Neuronal stem cell (in vitro differentiated cells): ENCODE measurements at regions not wholly inside any gene's neighbourhood (a gene's known extent, or its start where the extent isn't known, plus 50 kb on each side); places are given as distances from the start of the nearest gene placed in this dataset.
A peak's percentile ranks its signal among the peaks of the same experiment; 100 is the strongest.

ENCODE experiments used
- DNase-seq: peaks from one replicate; pipeline ENCODE4 v3.0.0-alpha.2; 2013; ENCODE audit warnings: low spot score
- H2AFZ ChIP-seq: one replicate; pipeline ENCODE4 v1.6.1; 2013; ENCODE audit warnings: mild to moderate bottlenecking, low read length, inconsistent platforms
- H2AK5ac ChIP-seq: 2 replicates; pipeline ENCODE4 v1.6.1; 2013; ENCODE audit warnings: low read depth, mild to moderate bottlenecking, inconsistent platforms, low read length, moderate library complexity, mixed read lengths
- H2BK120ac ChIP-seq: 2 replicates; pipeline ENCODE4 v1.6.1; 2013; ENCODE audit warnings: low read depth, mild to moderate bottlenecking, inconsistent platforms, low read length, moderate library complexity, mixed read lengths
- H2BK12ac ChIP-seq: one replicate; pipeline ENCODE4 v1.6.1; 2013; ENCODE audit warnings: low read length, inconsistent platforms
- H2BK15ac ChIP-seq: 2 replicates; pipeline ENCODE4 v1.6.1; 2013; ENCODE audit warnings: mild to moderate bottlenecking, low read length, inconsistent platforms, mixed read lengths
- H2BK5ac ChIP-seq: one replicate; pipeline ENCODE4 v1.6.1; 2013; ENCODE audit warnings: inconsistent platforms, mild to moderate bottlenecking, low read length, moderate library complexity
- H3K14ac ChIP-seq: one replicate; pipeline ENCODE4 v1.6.1; 2013; ENCODE audit warnings: low read length, inconsistent platforms
- H3K18ac ChIP-seq: 2 replicates; pipeline ENCODE4 v1.6.1; 2013; ENCODE audit warnings: low read length, inconsistent platforms
- H3K23ac ChIP-seq: 2 replicates; pipeline ENCODE4 v1.6.1; 2013; ENCODE audit warnings: low read depth, mild to moderate bottlenecking, mixed read lengths, low read length, inconsistent platforms; ENCODE audit not compliant: poor library complexity
- H3K27ac ChIP-seq: replicated peaks from 3 replicates; pipeline ENCODE4 v1.5.1; 2013; ENCODE audit warnings: low read length, inconsistent platforms
- H3K27me3 ChIP-seq, 3 experiments: 2 replicates each; pipeline ENCODE4 v1.6.1; 2013; ENCODE audit warnings: low read length in 3 of 3, mild to moderate bottlenecking in 2 of 3, inconsistent platforms in 1 of 3, low read depth in 1 of 3, mixed read lengths in 1 of 3, moderate library complexity in 1 of 3; ENCODE audit not compliant: control insufficient read depth in 3 of 3, insufficient read depth in 3 of 3
- H3K36me3 ChIP-seq, 2 donors: replicated peaks in 1 of 2; 2 replicates each; pipeline ENCODE4 v1.6.1; 2013; ENCODE audit warnings: low read length in 2 of 2; ENCODE audit not compliant: control insufficient read depth in 2 of 2, insufficient read depth in 2 of 2
- H3K4ac ChIP-seq: 2 replicates; pipeline ENCODE4 v1.6.1; 2013; ENCODE audit warnings: inconsistent platforms, mild to moderate bottlenecking, low read length, moderate library complexity
- H3K4me1 ChIP-seq, 2 donors: 1 replicate in 1 of 2; 2 replicates in 1 of 2; pipeline ENCODE4 v1.6.1; 2013; ENCODE audit warnings: low read length in 2 of 2, low read depth in 1 of 2; ENCODE audit not compliant: control insufficient read depth in 2 of 2, insufficient read depth in 1 of 2
- H3K4me2 ChIP-seq: one replicate; pipeline ENCODE4 v1.6.1; 2013; ENCODE audit warnings: mild to moderate bottlenecking, low read length, inconsistent platforms; ENCODE audit not compliant: insufficient read depth, poor library complexity, severe bottlenecking
- H3K4me3 ChIP-seq, 2 donors: 2 replicates each; pipeline ENCODE4 v1.5.1; 2013; ENCODE audit warnings: low read length in 2 of 2, mild to moderate bottlenecking in 2 of 2, inconsistent platforms in 1 of 2, moderate library complexity in 1 of 2
- H3K79me1 ChIP-seq: one replicate; pipeline ENCODE4 v1.6.1; 2013; ENCODE audit warnings: low read depth, mild to moderate bottlenecking, inconsistent platforms, low read length, moderate library complexity
- H3K9ac ChIP-seq: one replicate; pipeline ENCODE4 v1.6.1; 2013; ENCODE audit warnings: mild to moderate bottlenecking, low read depth, low read length, inconsistent platforms; ENCODE audit not compliant: poor library complexity
- H3K9me3 ChIP-seq, 2 donors: replicated peaks in 1 of 2; 2 replicates each; pipeline versions ENCODE3 to v1.6.1; 2013; ENCODE audit warnings: low read length in 2 of 2, mild to moderate bottlenecking in 2 of 2, inconsistent platforms in 1 of 2, low read depth in 1 of 2, mixed read lengths in 1 of 2, moderate library complexity in 1 of 2; ENCODE audit not compliant: control insufficient read depth in 2 of 2, insufficient read depth in 1 of 2
- H4K8ac ChIP-seq: one replicate; pipeline ENCODE4 v1.6.1; 2013; ENCODE audit warnings: low read depth, mild to moderate bottlenecking, inconsistent platforms, low read length, moderate library complexity
- H4K91ac ChIP-seq: one replicate; pipeline ENCODE4 v1.6.1; 2013; ENCODE audit warnings: low read length, low read depth, mild to moderate bottlenecking, inconsistent platforms; ENCODE audit not compliant: poor library complexity
- WGBS, 2 donors: extraction: QIAGEN DNeasy Blood & Tissue Kit; methylation state at CpG; one replicate each; pipeline ENCODE4 v1.1.7; 2013; ENCODE audit warnings: missing lambda C conversion rate in 2 of 2, mixed read lengths in 1 of 2; ENCODE audit not compliant: insufficient read length in 2 of 2, insufficient replicate concordance in 1 of 2; ENCODE audit errors: extremely low coverage in 2 of 2; 5-methylcytosine and 5-hydroxymethylcytosine counted together

GRCh38 chr18:75730249-75730648, 302.7 kb upstream of the SMIM21 start:
- H2BK12ac ChIP-seq: no peak overlapping the region
- no peak overlapping the region for H3K4ac ChIP-seq
- no peak overlapping the region for H2BK120ac ChIP-seq
- H3K27ac ChIP-seq: no peak overlapping the region
- no peak overlapping the region for H2AK5ac ChIP-seq
- H4K8ac ChIP-seq: no peak overlapping the region
- H3K27me3 ChIP-seq: no peaks in the 10 kb centered on the region
- no peak overlapping the region for H4K91ac ChIP-seq
- H3K9ac ChIP-seq: no peak overlapping the region
- H3K36me3 ChIP-seq: no peaks in the 10 kb centered on the region
- peaks cover 0 to 2% of the 10 kb centered on the region in 2 donors for H3K9me3 ChIP-seq
- no peak for DNase-seq
- no peak overlapping the region for H3K18ac ChIP-seq
- no CpG with 5 or more reads among the region's 5 CpGs for WGBS, 2 donors
- no peak overlapping the region for H3K23ac ChIP-seq
- no peak overlapping the region for H2BK5ac ChIP-seq
- H2BK15ac ChIP-seq: no peak overlapping the region
- H2AFZ ChIP-seq: no peak overlapping the region
- H3K4me2 ChIP-seq: no peak overlapping the region
- H3K4me1 ChIP-seq: peaks cover 2 to 3% of the 10 kb centered on the region in 2 donors
- no peak overlapping the region for H3K14ac ChIP-seq
- H3K79me1 ChIP-seq: no peaks in the 10 kb centered on the region
- no peak overlapping the region for H3K4me3 ChIP-seq

- H4K91ac ChIP-seq: no peak overlapping the region
- H3K27ac ChIP-seq: no peak overlapping the region
- no peak overlapping the region for H2BK120ac ChIP-seq
- H3K18ac ChIP-seq: no peak overlapping the region
- H3K14ac ChIP-seq: no peak overlapping the region
- WGBS, 2 donors: no CpG with 5 or more reads among the region's 7 CpGs
- H3K36me3 ChIP-seq: no peaks in the 10 kb centered on the region
- no peak overlapping the region for H3K4me3 ChIP-seq
- no peak overlapping the region for H4K8ac ChIP-seq
- no peaks in the 10 kb centered on the region for H3K79me1 ChIP-seq
- no peak overlapping the region for H3K9ac ChIP-seq
- H2AFZ ChIP-seq: no peak overlapping the region
- peaks cover 2 to 3% of the 10 kb centered on the region in 2 donors for H3K4me1 ChIP-seq
- H3K4me2 ChIP-seq: no peak overlapping the region
- no peak overlapping the region for H2BK15ac ChIP-seq
- H3K9me3 ChIP-seq: peaks cover 0 to 2% of the 10 kb centered on the region in 2 donors
- no peak overlapping the region for H3K23ac ChIP-seq
- H2BK12ac ChIP-seq: no peak overlapping the region
- no peak overlapping the region for H2AK5ac ChIP-seq
- H2BK5ac ChIP-seq: no peak overlapping the region
- no peaks in the 10 kb centered on the region for H3K27me3 ChIP-seq
- DNase-seq: no peak
- H3K4ac ChIP-seq: no peak overlapping the region
These were observed 301.1 kb upstream of the SMIM21 start for GRCh38 chr18:75728621-75729020.

- peak; percentile 26 for DNase-seq
- H2AFZ ChIP-seq: no peak overlapping the region
- H4K91ac ChIP-seq: no peak overlapping the region
- no peak overlapping the region for H2BK12ac ChIP-seq
- peaks cover 0 to 2% of the 10 kb centered on the region in 2 donors for H3K9me3 ChIP-seq
- WGBS, 2 donors: no CpG with 5 or more reads among the region's 7 CpGs
- H3K36me3 ChIP-seq: no peaks in the 10 kb centered on the region
- no peak overlapping the region for H3K23ac ChIP-seq
- no peak overlapping the region for H3K4ac ChIP-seq
- no peak overlapping the region for H2BK5ac ChIP-seq
- no peak overlapping the region for H3K27ac ChIP-seq
- H4K8ac ChIP-seq: no peak overlapping the region
- H3K4me2 ChIP-seq: no peak overlapping the region
- no peak overlapping the region for H3K4me3 ChIP-seq
- H2BK120ac ChIP-seq: no peak overlapping the region
- no peak overlapping the region for H2AK5ac ChIP-seq
- H3K79me1 ChIP-seq: no peaks in the 10 kb centered on the region
- no peak overlapping the region for H3K9ac ChIP-seq
- no peak overlapping the region for H2BK15ac ChIP-seq
- H3K18ac ChIP-seq: peak overlapping the region; percentile 20
- H3K27me3 ChIP-seq: no peaks in the 10 kb centered on the region
- peaks cover 2 to 3% of the 10 kb centered on the region in 2 donors for H3K4me1 ChIP-seq
- H3K14ac ChIP-seq: no peak overlapping the region
These were observed 300.0 kb upstream of the SMIM21 start for GRCh38 chr18:75727456-75727855.

- H3K27ac ChIP-seq: no peak overlapping the region
- no peaks in the 10 kb centered on the region for H3K36me3 ChIP-seq
- H3K14ac ChIP-seq: no peak overlapping the region
- no peak overlapping the region for H3K18ac ChIP-seq
- no peak overlapping the region for H3K23ac ChIP-seq
- H3K79me1 ChIP-seq: no peaks in the 10 kb centered on the region
- peaks cover 0 to 3% of the 10 kb centered on the region in 2 donors for H3K9me3 ChIP-seq
- peak overlapping the region; percentile 43 for H2AFZ ChIP-seq
- peaks cover 0 to 4% (median 0%) of the 10 kb centered on the region in 3 experiments for H3K27me3 ChIP-seq
- H3K4me1 ChIP-seq: peaks cover 2 to 3% of the 10 kb centered on the region in 2 donors
- no CpG with 5 or more reads among the region's 10 CpGs for WGBS, 2 donors
- H3K4ac ChIP-seq: no peak overlapping the region
- H3K4me2 ChIP-seq: no peak overlapping the region
- no peak overlapping the region for H3K9ac ChIP-seq
- H2AK5ac ChIP-seq: no peak overlapping the region
- no peak overlapping the region for H4K91ac ChIP-seq
- no peak overlapping the region for H2BK12ac ChIP-seq
- DNase-seq: no peak
- H4K8ac ChIP-seq: no peak overlapping the region
- H2BK15ac ChIP-seq: no peak overlapping the region
- H2BK120ac ChIP-seq: no peak overlapping the region
- H3K4me3 ChIP-seq: no peak overlapping the region
- no peak overlapping the region for H2BK5ac ChIP-seq
These were observed 296.2 kb upstream of the SMIM21 start for GRCh38 chr18:75723521-75724340.
